ENCODE measurements at regions not wholly inside any gene's neighbourhood (a gene's known extent, or its start where the extent isn't known, plus 50 kb on each side); places are given as distances from the start of the nearest gene placed in this dataset.

DNA sequence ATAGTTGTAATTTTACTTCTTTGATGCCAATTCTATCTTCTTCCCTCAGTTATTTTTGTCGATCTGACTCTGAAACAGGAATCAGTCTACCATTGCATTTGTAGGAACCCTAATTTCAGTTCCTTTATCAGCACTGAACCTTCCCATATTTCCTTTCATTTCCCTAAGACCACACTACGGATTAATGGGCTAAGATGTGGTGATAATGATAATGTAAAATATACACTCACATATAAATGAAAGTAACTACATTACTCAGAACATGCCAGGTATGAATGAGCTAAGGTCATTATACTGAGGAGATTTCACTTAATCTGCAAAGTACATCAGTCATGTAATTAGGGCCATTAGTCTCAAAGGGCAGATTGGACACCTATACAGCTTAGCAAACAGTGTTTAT, 60.2 kb upstream of the RFC3 start:
- TF ChIP-seq, protein P1, sequence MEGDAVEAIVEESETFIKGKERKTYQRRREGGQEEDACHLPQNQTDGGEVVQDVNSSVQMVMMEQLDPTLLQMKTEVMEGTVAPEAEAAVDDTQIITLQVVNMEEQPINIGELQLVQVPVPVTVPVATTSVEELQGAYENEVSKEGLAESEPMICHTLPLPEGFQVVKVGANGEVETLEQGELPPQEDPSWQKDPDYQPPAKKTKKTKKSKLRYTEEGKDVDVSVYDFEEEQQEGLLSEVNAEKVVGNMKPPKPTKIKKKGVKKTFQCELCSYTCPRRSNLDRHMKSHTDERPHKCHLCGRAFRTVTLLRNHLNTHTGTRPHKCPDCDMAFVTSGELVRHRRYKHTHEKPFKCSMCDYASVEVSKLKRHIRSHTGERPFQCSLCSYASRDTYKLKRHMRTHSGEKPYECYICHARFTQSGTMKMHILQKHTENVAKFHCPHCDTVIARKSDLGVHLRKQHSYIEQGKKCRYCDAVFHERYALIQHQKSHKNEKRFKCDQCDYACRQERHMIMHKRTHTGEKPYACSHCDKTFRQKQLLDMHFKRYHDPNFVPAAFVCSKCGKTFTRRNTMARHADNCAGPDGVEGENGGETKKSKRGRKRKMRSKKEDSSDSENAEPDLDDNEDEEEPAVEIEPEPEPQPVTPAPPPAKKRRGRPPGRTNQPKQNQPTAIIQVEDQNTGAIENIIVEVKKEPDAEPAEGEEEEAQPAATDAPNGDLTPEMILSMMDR (IDR thresholded peaks at IDR 0.05; ENCODE audit: low read depth, low read length, missing input control) = no peak
- no peak for TF ChIP-seq YY1 (IDR thresholded peaks at IDR 0.05)
- TF ChIP-seq EGR1 (IDR thresholded peaks at IDR 0.05; ENCODE audit: low read depth in 2 of 2) = no peak
- no peak for TF ChIP-seq RAD21 (IDR thresholded peaks at IDR 0.05)
